Esophagus squamous epithelium (tissue), 5 donors: ENCODE measurements at regions not wholly inside any gene's neighbourhood (a gene's known extent, or its start where the extent isn't known, plus 50 kb on each side); places are given as distances from the start of the nearest gene placed in this dataset.

ENCODE experiments used
- DNase-seq: peaks from one replicate; lab custom pipeline; 2025; lab: John Stamatoyannopoulos, UW
- H3K27ac ChIP-seq, 4 donors: fragments of 200-600 bp; sonication (generic); one replicate each; pipeline ENCODE4 v1.5.1; 2016 to 2019; ENCODE audit warnings: mild to moderate bottlenecking in 1 of 4
- H3K27me3 ChIP-seq, 4 donors: fragments of 200-600 bp; sonication (generic); 1 replicate in 3 of 4; 2 replicates in 1 of 4; pipeline versions ENCODE4 v1.5.1 to v1.6.0; 2017 to 2021; ENCODE audit warnings: antibody characterized with exemption in 1 of 4
- H3K36me3 ChIP-seq, 3 donors: fragments of 200-600 bp; sonication (generic); one replicate each; pipeline ENCODE4 v1.5.1; 2016 to 2019
- H3K4me1 ChIP-seq, 3 donors: fragments of 200-600 bp; sonication (generic); one replicate each; pipeline ENCODE4 v1.5.1; 2017 to 2019
- H3K4me3 ChIP-seq, 4 donors: fragments of 200-600 bp; sonication (generic); 1 replicate in 3 of 4; 2 replicates in 1 of 4; pipeline ENCODE4 v1.5.1; 2016 to 2019; ENCODE audit warnings: mild to moderate bottlenecking in 2 of 4, moderate library complexity in 1 of 4
- H3K9me3 ChIP-seq, 3 donors: fragments of 200-600 bp; sonication (generic); one replicate each; pipeline ENCODE4 v1.5.1; 2016 to 2019
- CTCF ChIP-seq, 6 experiments: fragments of 450-650 bp in 4 of 6; fragments of 200-600 bp in 2 of 6; sonication (generic) in 2 of 6; IDR thresholded peaks; one replicate each; pipeline ENCODE4 v1.5.1; 2016 to 2019; ENCODE audit warnings: antibody characterized with exemption in 6 of 6, mild to moderate bottlenecking in 4 of 6, moderate library complexity in 4 of 6
- POLR2A ChIP-seq, 4 donors: fragments of 450-650 bp; IDR thresholded peaks; one replicate each; pipeline ENCODE4 v1.6.1; 2017; ENCODE audit warnings: antibody characterized with exemption in 4 of 4, mild to moderate bottlenecking in 4 of 4, moderate library complexity in 3 of 4
- WGBS, 2 donors: methylation state at CpG; one replicate each; pipeline ENCODE4 v1.1.5; 2018; 5-methylcytosine and 5-hydroxymethylcytosine counted together
- intact Hi-C: fragments of 100-400 bp; cut with DNase I; formaldehyde crosslinking; loops from one replicate; pipeline ENCODE4 v1.15.0; 2022
- donor health status: DM: yes; HTN: yes; CAD: no.

GRCh38 chr6:110033101-110033500 is 55.0 kb downstream of the GPR6 start:
- no peaks in the 10 kb centered on the region for H3K27me3 ChIP-seq
- no peak overlapping the region for H3K4me3 ChIP-seq
- no peaks in the 10 kb centered on the region for H3K36me3 ChIP-seq
- H3K9me3 ChIP-seq, result no peaks in the 10 kb centered on the region
- intact Hi-C loops, result no loop called here
- no peak overlapping the region for H3K27ac ChIP-seq
- 90 to 91% methylated on average over 4 to 7 of the region's 7 CpGs for WGBS, 2 donors
- no peak for TF ChIP-seq POLR2A (IDR thresholded peaks at IDR 0.05)
- no peak for TF ChIP-seq CTCF (IDR thresholded peaks at IDR 0.05)
- no peak for DNase-seq
- no peaks in the 10 kb centered on the region for H3K4me1 ChIP-seq

DNA sequence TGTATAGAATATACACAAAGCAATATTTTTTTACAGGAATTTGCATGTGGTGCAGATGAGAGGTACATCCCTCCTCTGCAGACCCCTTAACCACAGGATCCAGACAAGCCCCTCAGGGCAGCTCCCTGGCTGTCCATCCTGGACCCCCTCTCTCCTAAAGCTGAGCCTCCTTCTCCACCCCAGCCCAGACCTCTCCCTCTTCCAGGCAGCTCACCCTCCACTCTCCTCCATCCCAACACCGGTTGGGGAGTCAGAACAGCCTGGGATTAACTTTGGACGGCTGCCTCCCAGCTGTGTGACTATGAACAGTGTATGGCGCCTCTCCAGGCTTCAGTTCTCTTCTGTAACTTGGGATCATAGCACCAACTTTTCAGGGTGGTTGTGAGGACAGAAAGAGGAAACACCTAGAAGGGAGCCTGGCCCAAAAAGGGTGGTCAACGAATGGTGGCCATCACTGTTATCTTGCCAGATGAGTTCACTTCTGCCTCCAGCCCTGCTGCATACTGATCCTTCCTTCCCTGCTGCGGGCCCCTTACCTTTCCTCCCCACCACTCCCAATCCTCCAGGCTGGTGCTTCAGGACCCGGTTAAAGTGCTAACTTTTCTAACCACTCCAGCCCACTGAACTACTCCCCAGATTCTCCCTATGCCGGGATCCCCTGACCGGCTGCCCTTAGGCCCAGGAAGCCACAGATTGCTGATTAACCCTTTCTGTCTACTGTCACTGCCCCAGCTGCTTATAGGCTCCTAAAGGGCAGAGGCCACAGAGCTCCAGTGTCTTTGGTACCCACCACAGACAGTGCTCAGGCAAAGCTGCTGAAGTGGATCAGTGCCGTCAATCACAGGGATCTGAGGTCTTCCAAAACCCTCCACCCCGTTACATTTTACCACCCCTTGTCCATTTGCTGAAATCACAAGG is 55.9 kb downstream of the GPR6 start:
- DNase-seq, result no peak
- no peaks in the 10 kb centered on the region for H3K27me3 ChIP-seq
- peaks cover 0 to 3% (median 0%) of the 10 kb centered on the region in 3 donors for H3K4me1 ChIP-seq
- H3K36me3 ChIP-seq, result no peaks in the 10 kb centered on the region
- H3K9me3 ChIP-seq, result no peaks in the 10 kb centered on the region
- H3K27ac ChIP-seq, result no peak overlapping the region
- 74 to 78% methylated on average over 9 to 10 of the region's 10 CpGs for WGBS, 2 donors
- intact Hi-C loops, result no loop called here
- H3K4me3 ChIP-seq, result no peak overlapping the region
- TF ChIP-seq POLR2A (IDR thresholded peaks at IDR 0.05) (no peak), CTCF (IDR thresholded peaks at IDR 0.05) (no peak)

DNA sequence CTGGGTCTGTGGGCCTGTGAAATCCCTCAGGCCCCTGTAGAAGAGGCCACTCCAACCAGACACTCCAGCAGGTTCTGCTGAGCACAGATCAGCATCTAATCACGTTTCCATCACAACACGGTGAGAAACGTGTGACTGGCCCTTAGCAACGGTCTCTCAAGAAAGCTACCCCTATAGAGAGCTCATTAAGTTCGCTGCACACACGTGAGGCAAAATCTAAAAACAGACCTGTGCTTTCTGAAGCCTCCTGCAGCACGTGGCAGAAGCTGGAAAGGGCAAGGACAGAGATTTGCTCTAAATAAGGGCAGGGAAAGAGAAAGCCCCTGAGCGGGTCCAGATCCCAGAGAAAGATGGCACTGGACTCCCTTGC is 56.5 kb downstream of the GPR6 start:
- intact Hi-C loops, result loop anchor here (5.0 kb wide), 2 partner anchors 237 to 332 kb away; no protein-coding TSS in a partner anchor
- TF ChIP-seq POLR2A (IDR thresholded peaks at IDR 0.05) (no peak), CTCF (IDR thresholded peaks at IDR 0.05) (no peak)
- Histone ChIP-seq H3K27ac (no peak overlapping the region), H3K27me3 (no peaks in the 10 kb centered on the region), H3K36me3 (no peaks in the 10 kb centered on the region), H3K9me3 (no peaks in the 10 kb centered on the region), H3K4me3 (no peak overlapping the region), H3K4me1 (peaks cover 0 to 10% (median 0%) of the 10 kb centered on the region in 3 donors)
- 69 to 71% methylated on average over 5 to 7 of the region's 8 CpGs for WGBS, 2 donors
- no peak for DNase-seq

DNA sequence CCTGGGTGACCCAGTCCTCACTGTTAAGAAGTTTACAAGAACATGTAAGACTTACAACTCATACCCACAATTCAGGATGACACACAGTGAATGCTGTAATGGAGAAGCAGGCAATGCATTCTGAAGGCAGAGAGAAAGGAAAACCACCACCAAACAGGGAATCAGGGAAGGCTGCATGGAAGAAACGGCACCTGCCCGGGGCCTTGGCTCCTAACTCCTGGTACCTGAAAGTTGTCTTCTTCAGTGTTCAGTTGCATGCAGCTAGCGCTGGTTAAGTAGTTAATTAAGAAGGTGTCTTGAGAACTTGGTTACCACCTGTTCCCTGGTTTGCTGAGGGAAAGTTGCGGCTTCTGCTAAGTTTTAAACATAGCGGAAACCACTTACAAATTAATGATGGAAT is 57.2 kb downstream of the GPR6 start:
- Histone ChIP-seq H3K27me3 (no peaks in the 10 kb centered on the region), H3K4me3 (no peak overlapping the region), H3K36me3 (no peaks in the 10 kb centered on the region), H3K27ac (no peak overlapping the region), H3K4me1 (peaks cover 0 to 17% (median 4%) of the 10 kb centered on the region in 3 donors), H3K9me3 (no peaks in the 10 kb centered on the region)
- DNase-seq, result no peak
- intact Hi-C loops, result loop anchor here (5.0 kb wide), 2 partner anchors 238 to 333 kb away; no protein-coding TSS in a partner anchor
- TF ChIP-seq CTCF (IDR thresholded peaks at IDR 0.05) (no peak), POLR2A (IDR thresholded peaks at IDR 0.05) (no peak)
- WGBS, 2 donors, result 77 to 98% methylated on average over 4 to 5 of the region's 5 CpGs
